ENCODE measurements at regions not wholly inside any gene's neighbourhood (a gene's known extent, or its start where the extent isn't known, plus 50 kb on each side); places are given as distances from the start of the nearest gene placed in this dataset.

- TF ChIP-seq CTCF (conservative IDR thresholded peaks at IDR 0.05; ENCODE audit: low read length) (no peak), EZH2phosphoT487 (IDR thresholded peaks at IDR 0.05; ENCODE audit: borderline replicate concordance) (no peak)
Observed at GRCh38 chrX:125096469-125096868, 223.2 kb upstream of the TEX13C start.

All from Loucy (cell line).